SK-N-SH (cell line): ENCODE measurements at regions not wholly inside any gene's neighbourhood (a gene's known extent, or its start where the extent isn't known, plus 50 kb on each side); places are given as distances from the start of the nearest gene placed in this dataset.

Experiments used
- CTCF ChIA-PET: fragments of 300-600, 350-600 bp; formaldehyde crosslinking; extraction: SDS; loops from one replicate; lab custom pipeline; 2021; lab: Yijun Ruan, JAX
- POLR2A ChIA-PET: fragments of 350-600 bp; sonication (Branson Sonifier 250); formaldehyde crosslinking; extraction: SDS; loops from one replicate; lab custom pipeline; 2020; ENCODE audit warnings: antibody characterized with exemption, inconsistent platforms; lab: Yijun Ruan, JAX
- DNase-seq: peaks from one replicate; pipeline ENCODE4 v3.0.0; 2012
- H2AFZ ChIP-seq: fragments of 200-600 bp; sonication (generic); 2 replicates; pipeline ENCODE4 v1.8.1; 2016; ENCODE audit warnings: antibody characterized with exemption, mild to moderate bottlenecking, low read depth
- H3F3A ChIP-seq: fragments of 200-600 bp; sonication (generic); replicated peaks from 2 replicates; pipeline ENCODE3; 2016; ENCODE audit warnings: antibody characterized with exemption, mild to moderate bottlenecking; ENCODE audit not compliant: insufficient read depth
- H3K27ac ChIP-seq, 2 experiments: fragments of 200-500 bp in 1 of 2; fragments of 200-600 bp in 1 of 2; sonication (Bioruptor generic) in 1 of 2; sonication (generic), shearing (Covaris generic) in 1 of 2; 2 replicates each; pipeline versions ENCODE4 v1.5.1 to v1.6.1; 2014 to 2016; ENCODE audit warnings: low read depth in 2 of 2, inconsistent platforms in 1 of 2, low read length in 1 of 2, mild to moderate bottlenecking in 1 of 2, mixed read lengths in 1 of 2
- H3K27me3 ChIP-seq: fragments of 200-600 bp; sonication (generic), shearing (Covaris generic); 2 replicates; pipeline ENCODE4 v1.6.1; 2016; ENCODE audit warnings: mixed run types; ENCODE audit not compliant: insufficient read depth
- H3K36me3 ChIP-seq, 2 experiments: fragments of 200-500 bp in 1 of 2; fragments of 200-600 bp in 1 of 2; sonication (Bioruptor generic) in 1 of 2; sonication (generic) in 1 of 2; replicated peaks in 1 of 2; 2 replicates each; pipeline versions ENCODE3 to v1.5.1; 2014 to 2016; ENCODE audit warnings: low read length in 1 of 2, mild to moderate bottlenecking in 1 of 2; ENCODE audit not compliant: insufficient read depth in 2 of 2, control insufficient read depth in 1 of 2
- H3K4me1 ChIP-seq, 2 experiments: fragments of 200-500 bp in 1 of 2; fragments of 200-600 bp in 1 of 2; sonication (Bioruptor generic) in 1 of 2; sonication (generic), shearing (Covaris generic) in 1 of 2; 2 replicates each; pipeline versions ENCODE4 v1.5.1 to v1.6.1; 2014 to 2016; ENCODE audit warnings: low read depth in 1 of 2, low read length in 1 of 2, mixed run types in 1 of 2; ENCODE audit not compliant: insufficient read depth in 2 of 2, control insufficient read depth in 1 of 2
- H3K4me2 ChIP-seq: fragments of 200-600 bp; sonication (generic), shearing (Covaris generic); 2 replicates; pipeline ENCODE4 v1.6.1; 2017; ENCODE audit warnings: mixed run types
- H3K4me3 ChIP-seq, 2 experiments: fragments of 200-500 bp in 1 of 2; fragments of 200-600 bp in 1 of 2; sonication (Bioruptor generic) in 1 of 2; sonication (generic), shearing (Covaris generic) in 1 of 2; 2 replicates each; pipeline versions ENCODE4 v1.5.1 to v1.8.1; 2014 to 2016; ENCODE audit warnings: low read depth in 2 of 2, inconsistent platforms in 1 of 2, low read length in 1 of 2, mild to moderate bottlenecking in 1 of 2, mixed read lengths in 1 of 2, moderate library complexity in 1 of 2
- H3K79me2 ChIP-seq: fragments of 200-600 bp; sonication (generic); 2 replicates; pipeline ENCODE4 v1.8.1; 2017; ENCODE audit warnings: mild to moderate bottlenecking; ENCODE audit not compliant: insufficient read depth
- H3K9ac ChIP-seq: fragments of 200-600 bp; sonication (generic); 2 replicates; pipeline ENCODE4 v1.6.1; 2017; ENCODE audit warnings: mixed run types
- H3K9me2 ChIP-seq: fragments of 200-600 bp; sonication (generic); 2 replicates; pipeline ENCODE4 v1.6.1; 2017; ENCODE audit warnings: mixed run types
- H3K9me3 ChIP-seq: fragments of 200-600 bp; sonication (generic); 2 replicates; pipeline ENCODE4 v1.6.1; 2017; ENCODE audit warnings: mixed run types, mild to moderate bottlenecking, moderate library complexity
- H4K20me1 ChIP-seq: fragments of 200-600 bp; sonication (generic); 2 replicates; pipeline ENCODE4 v1.6.1; 2017; ENCODE audit warnings: mild to moderate bottlenecking, mixed run types; ENCODE audit not compliant: insufficient read depth
- CHD2 ChIP-seq: fragments of 150-350 bp; IDR thresholded peaks from 2 replicates; pipeline ENCODE4 v1.6.1; 2018; ENCODE audit warnings: low read length; ENCODE audit not compliant: partially characterized antibody
- CTCF ChIP-seq: fragments of 200-600 bp; sonication (generic); IDR thresholded peaks from 2 replicates; pipeline ENCODE4 v1.6.1; 2017; ENCODE audit warnings: antibody characterized with exemption, mild to moderate bottlenecking, moderate library complexity
- EP300 ChIP-seq, 2 experiments: IDR thresholded peaks; 2 replicates each; pipeline versions ENCODE4 v1.4.0 to v1.6.1; 2012; ENCODE audit warnings: borderline replicate concordance in 1 of 2, low read depth in 1 of 2, low read length in 1 of 2
- EZH2phosphoT487 ChIP-seq: fragments of 200-600 bp; sonication (generic); IDR thresholded peaks from 2 replicates; pipeline ENCODE4 v1.6.1; 2017; ENCODE audit warnings: low read depth, mixed run types, mild to moderate bottlenecking, antibody characterized with exemption, moderate library complexity, borderline replicate concordance
- FOSL2 ChIP-seq: IDR thresholded peaks from 2 replicates; pipeline ENCODE4 v1.4.0; 2012; ENCODE audit warnings: low read depth, mild to moderate bottlenecking, moderate library complexity, borderline replicate concordance
- FOXJ3 ChIP-seq: sonication (generic); formaldehyde crosslinking; IDR thresholded peaks from 2 replicates; pipeline ENCODE4 v1.5.1; 2020; ENCODE audit warnings: mild to moderate bottlenecking, missing genetic modification reagents
- GABPA ChIP-seq: IDR thresholded peaks from 2 replicates; pipeline ENCODE4 v1.4.0; 2012; ENCODE audit warnings: low read depth, mild to moderate bottlenecking
- JUND ChIP-seq: IDR thresholded peaks from 2 replicates; pipeline ENCODE4 v1.4.0; 2012
- MXI1 ChIP-seq: IDR thresholded peaks from 2 replicates; pipeline ENCODE4 v1.6.1; 2012; ENCODE audit warnings: mild to moderate bottlenecking, low read depth, low read length, improper control_type of control experiment
- NFIC ChIP-seq: IDR thresholded peaks from 2 replicates; pipeline ENCODE4 v1.4.0; 2012; ENCODE audit warnings: borderline replicate concordance
- POLR2AphosphoS5 ChIP-seq: IDR thresholded peaks from 2 replicates; pipeline ENCODE4 v1.6.1; 2012; ENCODE audit warnings: low read depth, low read length
- RAD21 ChIP-seq: IDR thresholded peaks from 2 replicates; pipeline ENCODE4 v1.6.1; 2012; ENCODE audit warnings: mild to moderate bottlenecking, low read length
- RFX5 ChIP-seq: IDR thresholded peaks from 2 replicates; pipeline ENCODE4 v1.6.1; 2012; ENCODE audit warnings: mild to moderate bottlenecking, improper control_type of control experiment, low read length
- SIN3A ChIP-seq: IDR thresholded peaks from 2 replicates; pipeline ENCODE4 v1.6.1; 2012; ENCODE audit warnings: low read depth, mild to moderate bottlenecking, low read length, moderate library complexity, borderline replicate concordance
- TAF1 ChIP-seq: IDR thresholded peaks from 2 replicates; pipeline ENCODE4 v1.6.1; 2012; ENCODE audit warnings: low read depth, mild to moderate bottlenecking, low read length, moderate library complexity, borderline replicate concordance
- USF2 ChIP-seq: fragments of 150-350 bp; IDR thresholded peaks from 2 replicates; pipeline ENCODE4 v1.6.1; 2017; ENCODE audit warnings: antibody characterized with exemption, low read length, low read depth, borderline replicate concordance
- WGBS: methylation state at CpG from one replicate; pipeline ENCODE4 v1.1.6; 2017; ENCODE audit warnings: low lambda C conversion rate; 5-methylcytosine and 5-hydroxymethylcytosine counted together

GRCh38 chr3:135905058-135905724 lies 60.3 kb upstream of the PPP2R3A start:
- no peak for DNase-seq
- Histone ChIP-seq H2AFZ (no peak overlapping the region; the same call in 1 of the 2 replicates), H3K9me3 (no peaks in the 10 kb centered on the region)

More at GRCh38 chr3:135905058-135905724, 60.3 kb upstream of the PPP2R3A start:
- H3K4me2 ChIP-seq = no peak overlapping the region
- H3K79me2 ChIP-seq = no peaks in the 10 kb centered on the region
- H3K9ac ChIP-seq = no peak overlapping the region
- H3K9me2 ChIP-seq = no peaks in the 10 kb centered on the region
- POLR2A ChIA-PET = no interaction called here
- no peak for TF ChIP-seq NFIC
- no peak for TF ChIP-seq POLR2AphosphoS5
- TF ChIP-seq CTCF = peak; percentile 40
- TF ChIP-seq JUND = no peak
- no peak for TF ChIP-seq GABPA
- TF ChIP-seq RFX5 = no peak
- no peak for TF ChIP-seq EZH2phosphoT487
- no peak for TF ChIP-seq USF2
- no peak for TF ChIP-seq EP300 (IDR thresholded peaks at IDR 0.05; ENCODE audit: borderline replicate concordance in 1 of 2, low read depth in 1 of 2, low read length in 1 of 2)
- TF ChIP-seq MXI1 = no peak
- no peak for TF ChIP-seq FOXJ3 (CRISPR knock-in tag)
- TF ChIP-seq SIN3A = no peak
- peak; percentile 56 for TF ChIP-seq RAD21
- TF ChIP-seq TAF1 = no peak
- TF ChIP-seq FOSL2 = no peak
- TF ChIP-seq CHD2 = no peak
- 34% methylated on average over 5 of the region's 5 CpGs for WGBS
- no peak overlapping the region for H3K4me3 ChIP-seq
- no peak overlapping the region for H3K27ac ChIP-seq
- no peaks in the 10 kb centered on the region for H3K27me3 ChIP-seq
- H3K4me1 ChIP-seq = no peaks in the 10 kb centered on the region
- CTCF ChIA-PET = interaction anchor here (0.9 to 6.4 kb wide), 6 partner anchors 17 to 1110 kb away, joined by 3 to 55 read pairs (median 5); partner anchors contain the start of gene EPHB1
- no peaks in the 10 kb centered on the region for H4K20me1 ChIP-seq
- H3F3A ChIP-seq = no peaks in the 10 kb centered on the region
- no peaks in the 10 kb centered on the region for H3K36me3 ChIP-seq
